Omental fat pad (tissue), 3 donors: ENCODE measurements at regions not wholly inside any gene's neighbourhood (a gene's known extent, or its start where the extent isn't known, plus 50 kb on each side); places are given as distances from the start of the nearest gene placed in this dataset.

Experiments
- ATAC-seq: fragments of 150-250 bp; one replicate; pipeline ENCODE4 v1.9.1; 2016; ENCODE audit warnings: mild to moderate bottlenecking, moderate library complexity; ENCODE audit not compliant: low FRiP score
- DNase-seq: peaks from one replicate; pipeline ENCODE4 v3.0.0-alpha.2; 2019; ENCODE audit warnings: low spot score
- CTCF ChIP-seq, 3 donors: fragments of 450-650 bp; IDR thresholded peaks; one replicate each; pipeline ENCODE4 v1.5.1; 2016 to 2017; ENCODE audit warnings: antibody characterized with exemption in 3 of 3, mild to moderate bottlenecking in 3 of 3, moderate library complexity in 2 of 3

- no peak for TF ChIP-seq CTCF (IDR thresholded peaks at IDR 0.05)
- DNase-seq: no peak
Measured at GRCh38 chr2:142724713-142725349, 152.6 kb upstream of the KYNU start.

GRCh38 chr2:142724186-142724585, 153.3 kb upstream of the KYNU start:
- DNase-seq: no peak
- no peak for ATAC-seq
- no peak for TF ChIP-seq CTCF (IDR thresholded peaks at IDR 0.05)

More at GRCh38 chr2:142724713-142725349, 152.6 kb upstream of the KYNU start:
- ATAC-seq: no peak

GRCh38 chr2:142723236-142723635, 154.2 kb upstream of the KYNU start:
- ATAC-seq (no peak), DNase-seq (no peak)
- no peak for TF ChIP-seq CTCF (IDR thresholded peaks at IDR 0.05)

GRCh38 chr2:142722569-142722968, 154.9 kb upstream of the KYNU start:
- TF ChIP-seq CTCF (IDR thresholded peaks at IDR 0.05): no peak
- DNase-seq (no peak), ATAC-seq (no peak)

- no peak for TF ChIP-seq CTCF (IDR thresholded peaks at IDR 0.05)
- ATAC-seq (no peak), DNase-seq (no peak)
Measured at GRCh38 chr2:142722086-142722485, 155.4 kb upstream of the KYNU start.

GRCh38 chr2:142721015-142721414, 156.4 kb upstream of the KYNU start:
- no peak for DNase-seq
- no peak for ATAC-seq
- no peak for TF ChIP-seq CTCF (IDR thresholded peaks at IDR 0.05)

GRCh38 chr2:142718576-142719155, 158.8 kb upstream of the KYNU start:
- ATAC-seq: no peak
- no peak for TF ChIP-seq CTCF (IDR thresholded peaks at IDR 0.05)
- DNase-seq: no peak
